Medulla oblongata (tissue), 1 donor: ENCODE measurements at regions not wholly inside any gene's neighbourhood (a gene's known extent, or its start where the extent isn't known, plus 50 kb on each side); places are given as distances from the start of the nearest gene placed in this dataset.

Source experiments
- DNase-seq: peaks from one replicate; pipeline ENCODE4 v3.0.0-alpha.2; 2015; ENCODE audit errors: extremely low spot score

DNA sequence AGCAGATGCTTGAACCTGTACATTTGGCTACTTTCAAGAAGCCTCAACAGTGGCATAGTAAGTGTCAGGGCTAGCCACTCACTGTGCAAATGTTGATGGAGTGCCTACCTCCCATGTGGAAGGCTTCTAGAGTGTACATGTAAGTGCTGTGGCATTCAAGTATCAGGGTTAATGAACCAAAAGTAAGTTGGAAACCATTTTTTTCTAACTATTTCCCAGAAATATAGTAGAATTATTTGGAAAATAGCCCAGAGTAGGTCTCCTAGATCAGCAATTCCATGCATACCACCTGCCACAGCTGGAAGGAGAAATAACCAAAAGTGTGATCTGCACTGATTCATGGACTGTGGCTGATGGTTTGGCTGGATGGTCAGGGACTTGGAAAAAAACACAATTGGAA lies 53.3 kb downstream of the FOXD1 start:
- no peak for DNase-seq

DNA sequence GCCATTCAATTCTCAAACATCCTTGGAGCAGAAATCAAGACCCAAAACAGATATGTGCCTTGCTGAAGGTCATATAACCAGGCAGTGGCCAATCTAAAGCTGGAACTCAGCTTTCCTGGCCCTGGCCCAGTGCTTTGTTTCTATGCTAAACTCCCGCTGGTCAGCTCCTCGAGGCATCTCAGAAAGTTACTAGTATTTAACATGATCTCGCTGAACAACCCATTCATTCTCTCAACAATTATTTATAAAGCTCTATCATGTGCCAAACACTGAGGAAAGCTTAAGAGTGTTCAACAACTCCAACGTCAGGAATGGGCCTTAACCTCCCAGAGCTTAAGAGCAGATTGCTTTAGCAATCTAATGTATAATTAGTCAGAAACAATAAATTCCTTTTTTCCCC lies 54.0 kb downstream of the FOXD1 start:
- DNase-seq: no peak

- no peak for DNase-seq
Observed at GRCh38 chr5:73393611-73394489, 54.7 kb downstream of the FOXD1 start.

DNA sequence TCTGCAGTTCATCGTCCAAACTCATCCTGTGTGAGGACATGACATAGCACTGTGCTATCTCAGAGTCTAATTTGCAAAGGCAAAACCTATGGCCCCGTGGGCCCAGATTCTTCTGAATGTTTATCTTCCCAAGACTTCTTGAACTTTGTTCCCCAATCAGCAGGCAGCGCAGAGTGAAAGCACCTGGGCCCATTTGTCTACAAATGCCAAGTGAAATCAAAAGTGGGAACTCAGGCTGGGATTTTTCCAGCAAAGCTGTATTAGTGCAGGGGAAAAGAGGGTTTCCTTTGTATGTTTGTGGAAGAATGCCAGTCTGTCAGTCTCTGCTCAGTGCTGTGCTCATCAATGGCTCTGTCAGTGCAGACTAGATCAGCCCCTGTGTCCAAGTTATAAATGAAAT lies 55.8 kb downstream of the FOXD1 start:
- DNase-seq: peak; percentile 9

- DNase-seq: no peak
Observed at GRCh38 chr5:73391441-73391881, 57.1 kb downstream of the FOXD1 start.

- DNase-seq: no peak
Observed at GRCh38 chr5:73390972-73391371, 57.6 kb downstream of the FOXD1 start.

DNA sequence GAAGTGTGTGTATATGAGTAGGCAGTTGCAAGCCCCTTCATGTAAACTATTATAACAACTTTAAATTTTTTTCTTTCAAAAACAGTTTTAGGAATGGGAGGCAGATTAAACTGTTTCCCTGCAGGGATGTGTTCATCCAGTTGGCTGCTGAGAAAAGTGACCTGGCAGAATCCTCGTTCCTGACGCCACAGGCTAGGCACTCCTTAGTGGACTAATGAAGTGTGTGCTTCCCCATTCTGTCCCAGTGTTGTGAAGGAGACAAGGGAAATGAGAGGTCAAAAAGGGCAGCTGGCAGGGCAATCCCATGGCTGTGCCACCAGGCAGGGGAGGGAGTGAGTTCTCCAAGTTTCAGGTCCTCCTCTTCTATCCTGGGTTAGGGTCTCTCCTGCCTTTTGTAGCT lies 59.8 kb downstream of the FOXD1 start:
- DNase-seq: no peak

DNA sequence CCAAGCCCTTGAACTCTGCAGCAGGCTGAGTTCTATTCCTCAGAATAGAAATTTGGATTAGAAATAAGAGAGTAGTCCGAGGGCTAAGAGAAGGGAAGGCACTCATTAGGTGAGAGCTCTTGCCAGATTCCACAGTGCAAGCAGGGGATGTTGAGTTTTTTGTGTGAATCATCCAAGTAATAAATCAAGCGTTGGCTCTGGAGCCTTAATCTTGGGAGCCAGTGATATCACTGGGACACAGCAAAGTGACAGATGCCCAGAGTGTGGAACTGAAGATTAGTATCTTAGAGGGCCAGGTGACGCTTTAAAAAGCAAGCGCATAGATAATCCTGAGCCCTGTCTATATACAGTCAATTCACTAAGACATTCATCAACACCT lies 60.3 kb downstream of the FOXD1 start:
- DNase-seq: no peak

DNA sequence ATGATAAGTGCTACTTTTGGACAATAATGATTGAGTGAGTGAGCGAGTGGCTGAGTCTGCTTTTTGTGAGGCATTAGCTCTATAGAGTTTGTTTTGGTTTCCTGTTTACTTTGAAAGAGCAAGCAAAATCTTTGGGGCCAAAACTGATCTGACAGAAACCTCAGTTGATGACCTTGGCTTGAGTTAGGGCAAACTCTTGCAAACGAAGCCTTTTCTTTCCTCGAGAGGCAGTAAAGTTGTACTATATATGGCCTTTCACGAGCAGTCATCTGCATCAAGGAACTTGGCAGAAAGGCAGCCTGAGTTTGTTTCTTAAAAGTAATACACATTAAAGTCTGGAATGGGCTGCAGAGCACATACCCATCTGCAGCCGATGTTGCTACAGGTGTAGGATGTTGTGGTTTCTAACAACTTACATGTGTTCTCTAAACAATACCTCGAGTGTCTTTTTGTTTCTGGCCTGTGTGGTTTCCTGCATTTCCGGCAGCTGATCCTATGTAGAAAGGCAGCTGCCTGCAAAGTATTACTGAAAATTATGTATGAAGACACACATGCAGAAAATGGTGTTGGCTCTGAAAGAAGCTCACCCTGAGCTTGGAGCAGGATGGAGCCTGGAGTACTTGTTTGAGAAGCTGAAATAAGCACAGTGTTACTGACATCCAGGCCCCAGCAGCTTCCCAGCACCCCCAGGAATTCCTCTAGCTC lies 60.8 kb downstream of the FOXD1 start:
- no peak for DNase-seq

DNA sequence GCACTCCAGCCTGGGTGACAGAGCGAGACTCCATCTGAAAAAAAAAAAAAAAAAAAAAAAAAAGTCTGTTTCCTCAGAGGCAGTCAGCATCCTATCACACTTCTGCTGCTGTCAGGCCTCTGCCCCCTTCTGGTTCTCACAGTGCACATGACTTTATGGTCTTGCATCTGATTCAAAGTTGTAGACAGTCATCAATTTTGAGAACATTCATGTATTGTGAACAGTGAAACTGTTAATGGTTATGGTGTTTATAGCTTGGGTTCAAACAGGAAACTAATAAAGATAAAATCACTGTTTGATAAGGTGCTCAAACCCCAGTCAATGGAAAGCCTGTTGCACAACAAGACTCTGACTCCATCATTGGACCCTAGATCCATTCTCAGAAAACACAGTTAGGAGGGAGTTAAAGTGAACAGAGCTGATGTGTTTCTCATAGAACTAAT lies 61.4 kb downstream of the FOXD1 start:
- DNase-seq: no peak

- DNase-seq: no peak
Observed at GRCh38 chr5:73384861-73385260, 63.7 kb downstream of the FOXD1 start.

GRCh38 chr5:73382401-73382740 lies 66.2 kb downstream of the FOXD1 start:
- no peak for DNase-seq

DNA sequence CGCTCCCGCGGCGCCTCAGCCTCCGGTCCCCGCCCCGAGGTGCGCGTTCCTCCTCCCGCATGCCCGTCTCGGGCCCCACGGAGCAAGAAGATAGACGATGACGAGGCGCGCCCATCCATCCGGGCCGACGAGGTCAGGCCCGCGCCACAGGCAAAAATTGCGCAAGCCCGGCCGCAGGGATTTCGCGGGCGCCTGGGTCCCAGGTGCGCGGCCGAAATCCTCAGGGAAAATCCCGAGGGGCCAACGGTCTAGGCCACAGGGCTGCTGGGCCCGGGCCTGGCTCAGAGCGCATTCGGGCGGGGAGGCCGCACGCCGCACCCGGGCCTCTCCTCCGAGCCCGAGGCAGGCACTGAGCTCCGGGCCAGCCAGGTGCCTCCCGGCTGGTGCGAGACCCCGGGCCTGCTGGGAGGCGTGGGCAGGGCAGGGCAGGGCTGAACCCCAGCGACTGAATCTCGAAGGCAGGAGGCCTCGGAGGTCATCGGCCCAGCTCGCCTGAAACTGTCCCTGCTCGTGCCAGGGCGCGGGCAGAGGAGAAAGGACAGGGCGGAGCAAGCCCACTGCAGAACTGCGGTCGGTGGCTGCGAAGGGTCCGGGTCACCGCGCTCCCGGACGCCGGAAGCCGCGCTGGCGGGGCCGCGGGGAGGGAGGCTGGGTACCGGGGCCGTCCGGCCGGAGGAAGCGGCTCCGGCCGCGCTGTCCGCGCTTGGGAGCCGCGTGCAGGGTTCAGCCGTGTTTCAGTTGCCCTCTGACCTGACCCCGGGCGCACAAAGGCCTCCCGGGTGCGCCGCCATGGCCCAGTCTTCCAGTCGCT lies 66.8 kb downstream of the FOXD1 start:
- no peak for DNase-seq

DNA sequence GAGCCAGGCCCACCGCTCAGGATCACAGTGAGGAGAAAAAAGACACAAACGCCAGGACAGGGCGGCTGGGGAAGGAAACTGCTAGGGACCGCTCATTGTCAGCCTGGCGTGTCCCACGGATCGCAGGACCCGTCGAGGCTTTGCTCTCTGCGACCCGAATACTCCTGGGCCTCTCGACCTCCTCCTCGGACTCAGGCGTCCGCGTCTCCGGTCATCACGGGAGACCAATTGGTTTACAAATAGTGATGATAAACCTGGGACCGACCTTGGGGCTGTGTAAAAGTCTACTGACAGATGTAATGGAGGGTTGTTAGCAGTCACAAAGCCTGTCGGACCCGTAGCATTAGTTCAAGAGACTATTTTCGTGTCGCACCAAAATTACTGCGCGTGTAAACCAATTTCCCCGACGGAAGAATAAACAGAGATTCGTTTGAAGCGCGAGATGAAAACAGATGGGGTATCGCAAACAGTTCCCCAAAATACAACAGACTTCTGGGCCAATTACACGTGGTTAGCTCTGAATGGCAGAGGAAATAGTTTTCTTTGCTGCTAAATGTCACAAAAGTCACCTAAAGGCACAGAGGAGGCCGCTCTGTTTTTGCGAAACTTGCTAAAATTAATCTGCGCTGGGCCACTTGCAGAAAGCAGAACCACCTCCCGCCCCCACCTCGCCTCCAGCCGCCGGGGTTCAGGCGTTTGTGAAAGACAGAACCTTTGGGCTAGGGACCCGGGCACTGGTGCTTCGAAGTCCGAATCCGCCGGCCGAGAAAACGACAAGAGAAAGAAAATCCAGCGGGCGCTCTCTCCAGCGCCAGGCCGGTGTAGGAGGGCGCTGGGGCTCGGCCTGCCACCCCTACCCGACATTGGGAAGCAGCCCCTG lies 67.6 kb downstream of the FOXD1 start:
- no peak for DNase-seq

DNA sequence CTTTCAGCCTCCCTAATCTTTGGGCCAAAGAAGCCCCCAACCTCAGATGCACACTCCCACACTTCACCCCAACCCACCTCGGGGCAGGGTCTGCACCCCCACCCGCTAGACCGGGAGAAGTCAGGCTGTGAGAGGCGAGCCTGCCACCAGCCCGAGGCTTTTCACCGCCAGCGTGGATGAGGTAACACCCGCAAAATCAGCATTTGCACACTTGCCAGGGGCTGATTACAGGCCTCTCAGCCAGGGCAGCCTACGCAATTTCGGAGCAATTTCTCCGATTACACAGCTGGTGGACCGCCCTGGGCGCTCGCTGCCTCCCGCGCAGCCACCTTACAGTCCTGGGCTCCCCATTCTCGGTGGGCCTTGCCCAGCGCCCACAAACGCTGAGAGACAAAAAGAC lies 68.5 kb downstream of the FOXD1 start:
- DNase-seq: no peak

DNA sequence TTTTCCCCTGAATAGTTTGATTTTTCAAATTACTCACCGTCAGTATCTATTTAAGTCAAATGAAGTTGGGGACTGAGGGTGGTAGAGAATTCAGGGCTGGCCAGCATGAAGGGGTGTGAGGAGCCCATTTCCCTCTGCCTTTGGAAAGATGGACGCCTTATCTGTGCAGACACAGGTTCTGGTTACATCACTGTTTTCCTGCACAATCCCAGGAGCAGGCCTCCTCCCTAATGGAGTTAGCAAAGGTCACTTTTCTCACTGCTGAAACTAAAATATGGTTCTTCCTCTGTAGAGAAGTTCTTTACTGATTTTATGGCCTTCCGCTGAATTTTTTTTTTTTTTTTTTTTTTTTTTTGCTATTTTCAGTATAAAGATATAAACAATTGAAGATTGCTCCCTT lies 69.1 kb downstream of the FOXD1 start:
- no peak for DNase-seq

- DNase-seq: no peak
Observed at GRCh38 chr5:73378765-73379164, 69.8 kb downstream of the FOXD1 start.

DNA sequence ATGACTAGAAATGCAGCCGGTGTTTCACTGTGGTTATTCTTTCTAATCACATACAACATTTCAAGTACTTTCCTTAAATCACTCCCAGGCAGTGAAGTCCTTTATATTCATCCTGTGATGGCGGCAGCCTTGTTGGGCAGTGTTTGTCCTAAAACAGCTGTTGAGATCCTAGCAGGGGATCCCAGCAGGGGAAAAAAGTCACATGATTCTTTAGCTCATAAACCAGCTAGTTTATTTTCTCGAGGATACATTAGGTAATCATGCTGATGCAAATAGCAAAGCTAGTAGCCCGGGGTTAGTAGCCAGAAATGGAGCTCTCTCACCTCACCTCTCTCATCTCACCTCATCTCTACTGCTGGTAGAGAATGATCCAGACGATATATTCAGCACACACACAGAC lies 70.5 kb downstream of the FOXD1 start:
- no peak for DNase-seq

GRCh38 chr5:73376618-73377170 lies 71.9 kb downstream of the FOXD1 start:
- DNase-seq: no peak

DNA sequence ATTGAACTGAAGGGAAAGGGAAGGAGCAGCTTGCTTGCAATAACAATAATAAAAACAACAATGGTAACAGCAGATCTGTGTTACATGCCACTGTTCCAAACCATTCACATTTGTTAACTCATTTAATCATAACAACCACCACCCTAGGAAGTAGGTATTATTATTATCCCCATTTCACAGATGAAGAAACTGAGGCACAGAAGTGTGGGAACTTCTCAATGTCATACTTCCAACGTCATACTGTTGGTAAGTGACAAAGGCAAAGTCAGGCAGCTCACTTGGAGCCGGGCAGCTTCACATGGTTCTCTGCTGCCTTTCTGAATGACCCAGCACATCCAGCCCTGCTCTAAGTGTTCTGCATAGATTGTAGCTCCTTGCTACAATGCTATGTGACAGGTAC lies 72.6 kb downstream of the FOXD1 start:
- DNase-seq: no peak

DNA sequence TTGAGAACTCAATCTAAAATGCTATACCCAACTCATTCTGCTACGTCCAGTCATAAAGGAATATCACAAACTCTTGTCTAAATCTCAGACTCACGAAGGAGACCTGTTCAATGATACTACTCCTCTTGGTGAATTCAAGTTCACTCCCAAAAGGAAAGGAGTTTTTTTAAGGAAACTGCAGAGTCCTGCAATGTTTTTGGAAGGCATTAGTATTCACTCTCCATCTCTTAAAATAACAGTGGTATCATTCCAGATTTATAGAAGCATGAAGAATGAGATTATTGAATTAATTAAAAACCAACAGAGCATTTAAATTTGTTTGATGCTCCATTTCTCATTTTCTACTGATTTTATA lies 73.4 kb downstream of the FOXD1 start:
- no peak for DNase-seq
